ENCODE measurements at regions not wholly inside any gene's neighbourhood (a gene's known extent, or its start where the extent isn't known, plus 50 kb on each side); places are given as distances from the start of the nearest gene placed in this dataset.
A peak's percentile ranks its signal among the peaks of the same experiment; 100 is the strongest.

GRCh38 chr14:34035934-34036250 is 85.0 kb upstream of the EGLN3 start (continued):
- no peak for TF ChIP-seq CTCF (IDR thresholded peaks at IDR 0.05 in 2 of 3, conservative IDR thresholded peaks at IDR 0.05 in 1 of 3; ENCODE audit: borderline replicate concordance in 1 of 3, insufficient read depth in 1 of 3, low read depth in 2 of 3, low read length in 2 of 3)

- POLR2A ChIA-PET, result no interaction called here
- no peaks in the 10 kb centered on the region for H3K27me3 ChIP-seq (ENCODE audit: insufficient read depth, low read length)
- RAD21 ChIA-PET (ENCODE audit: low non-redundant PET in 1 of 2, low total read pairs in 2 of 2, uncharacterized antibody in 2 of 2, unreplicated experiment in 2 of 2), result no interaction called here
- CTCF ChIA-PET, result no interaction called here
- BruUV-seq (replicated peaks), result no TSS peak
- TF ChIP-seq REST (IDR thresholded peaks at IDR 0.05; ENCODE audit: low read depth) (no peak), SIN3A (IDR thresholded peaks at IDR 0.05; ENCODE audit: low read depth) (0 out of 2 replicates have a peak, but pooled peaks have one; percentile 20), JUND (IDR thresholded peaks at IDR 0.05) (0 out of 2 replicates have a peak, but pooled peaks have one; percentile 9), ZBTB33 (IDR thresholded peaks at IDR 0.05; ENCODE audit: extremely low read depth, insufficient replicate concordance, low read length) (no peak)
- H3K27ac ChIP-seq (ENCODE audit: low read depth, low read length), result no peak overlapping the region
- DNase-seq (ENCODE audit: low read depth, low spot score), result no peak
- no peak overlapping the region for H2AFZ ChIP-seq (ENCODE audit: low read depth, low read length, poor library complexity, severe bottlenecking)
- H3K4me3 ChIP-seq (replicated peaks in 1 of 2; ENCODE audit: low read depth in 1 of 2, low read length in 2 of 2), result no peak overlapping the region
- no peaks in the 10 kb centered on the region for H3K9me3 ChIP-seq (ENCODE audit: control insufficient read depth in 1 of 2, insufficient read depth in 1 of 2, low read depth in 1 of 2, low read length in 2 of 2)
- H4K20me1 ChIP-seq (ENCODE audit: insufficient read depth), result no peaks in the 10 kb centered on the region
- H3K4me2 ChIP-seq (ENCODE audit: low read length), result no peak overlapping the region
- H3K4me1 ChIP-seq (ENCODE audit: control insufficient read depth in 1 of 2, insufficient read depth in 2 of 2, low read length in 2 of 2), result peaks cover 0 to 9% of the 10 kb centered on the region in 2 experiments; a peak in 2 of 4 replicates
- intact Hi-C loops (cut with micrococcal nuclease), result no loop called here
- peak; percentile 27; the same call in 1 of the 2 replicates for ATAC-seq
- no peaks in the 10 kb centered on the region for H3K79me2 ChIP-seq (ENCODE audit: insufficient read depth, low read length)
- no peak overlapping the region for H3K9ac ChIP-seq (ENCODE audit: low read length)
- no peaks in the 10 kb centered on the region for H3K36me3 ChIP-seq (ENCODE audit: control insufficient read depth in 1 of 2, insufficient read depth in 2 of 2, low read length in 2 of 2)
- no peaks in the 10 kb centered on the region for H3K9me2 ChIP-seq (ENCODE audit: insufficient read depth)
Measured at GRCh38 chr14:34035177-34035933, 84.5 kb upstream of the EGLN3 start.

Measured in HCT116 (cell line).